HG03139 (cell line): ENCODE measurements at regions not wholly inside any gene's neighbourhood (a gene's known extent, or its start where the extent isn't known, plus 50 kb on each side); places are given as distances from the start of the nearest gene placed in this dataset.

Experiments
- ATAC-seq: cut with Tn5 transposase; IDR thresholded peaks from one replicate; pipeline ENCODE4 v1.9.1; 2021; ENCODE audit not compliant: unreplicated experiment

- no peak for ATAC-seq
Observed at GRCh38 chr1:94620345-94621031, 78.9 kb upstream of the F3 start.

GRCh38 chr1:94619731-94620130 lies 78.2 kb upstream of the F3 start:
- ATAC-seq, result no peak

GRCh38 chr1:94617957-94618739 lies 76.6 kb upstream of the F3 start:
- no peak for ATAC-seq

GRCh38 chr1:94617134-94617805 lies 75.7 kb upstream of the F3 start:
- ATAC-seq, result no peak

- no peak for ATAC-seq
Observed at GRCh38 chr1:94616506-94616905, 74.9 kb upstream of the F3 start.

- no peak for ATAC-seq
Observed at GRCh38 chr1:94614996-94615395, 73.4 kb upstream of the F3 start.

GRCh38 chr1:94614168-94614815 lies 72.7 kb upstream of the F3 start:
- no peak for ATAC-seq

GRCh38 chr1:94612525-94613204 lies 71.1 kb upstream of the F3 start:
- no peak for ATAC-seq

- no peak for ATAC-seq
Observed at GRCh38 chr1:94611681-94612475, 70.3 kb upstream of the F3 start.

GRCh38 chr1:94609619-94610018 lies 68.1 kb upstream of the F3 start:
- no peak for ATAC-seq

- no peak for ATAC-seq
Observed at GRCh38 chr1:94608852-94609530, 67.4 kb upstream of the F3 start.

GRCh38 chr1:94608142-94608851 lies 66.7 kb upstream of the F3 start:
- no peak for ATAC-seq

- no peak for ATAC-seq
Observed at GRCh38 chr1:94607398-94607797, 65.8 kb upstream of the F3 start.

- ATAC-seq, result no peak
Observed at GRCh38 chr1:94606471-94606870, 64.9 kb upstream of the F3 start.

- ATAC-seq, result no peak
Observed at GRCh38 chr1:94603663-94604062, 62.1 kb upstream of the F3 start.

- no peak for ATAC-seq
Observed at GRCh38 chr1:94602802-94603625, 61.5 kb upstream of the F3 start.

GRCh38 chr1:94602316-94602715 lies 60.8 kb upstream of the F3 start:
- ATAC-seq, result no peak

GRCh38 chr1:94600556-94600955 lies 59.0 kb upstream of the F3 start:
- ATAC-seq, result no peak
